ENCODE measurements at regions not wholly inside any gene's neighbourhood (a gene's known extent, or its start where the extent isn't known, plus 50 kb on each side); places are given as distances from the start of the nearest gene placed in this dataset.

- Histone ChIP-seq H3K4me1 (no peaks in the 10 kb centered on the region), H3K27ac (no peak overlapping the region), H3K4me3 (no peak overlapping the region), H3K36me3 (no peaks in the 10 kb centered on the region), H3K27me3 (no peaks in the 10 kb centered on the region), H3K9me3 (no peaks in the 10 kb centered on the region)
- TF ChIP-seq POLR2AphosphoS5 (IDR thresholded peaks at IDR 0.05) (no peak), POLR2A (IDR thresholded peaks at IDR 0.05) (no peak), EP300 (IDR thresholded peaks at IDR 0.05; ENCODE audit: low read depth) (no peak), CTCF (IDR thresholded peaks at IDR 0.05) (no peak)
- WGBS, 2 donors (ENCODE audit: low coverage in 1 of 2), result 91 to 93% methylated on average over 1 of the region's 1 CpG
- DNase-seq, result no peak
- in situ Hi-C loops (cut with MboI; ENCODE audit: low pct_ligation_motif_present in 1 of 4, low pct_unique_long_range_greater_than_20kb in 1 of 4, low sequenced_read_pairs in 3 of 4), result no loop called here
- intact Hi-C loops (cut with DNase I; ENCODE audit: low total_unique reads), result no loop called here
These were observed 321.8 kb upstream of the HSF2 start for GRCh38 chr6:122077603-122078002.

GRCh38 chr6:122078481-122078880 is 321.0 kb upstream of the HSF2 start:
- TF ChIP-seq CTCF (IDR thresholded peaks at IDR 0.05), result no peak
- TF ChIP-seq EP300 (IDR thresholded peaks at IDR 0.05; ENCODE audit: low read depth), result no peak
- TF ChIP-seq POLR2A (IDR thresholded peaks at IDR 0.05), result no peak
- TF ChIP-seq POLR2AphosphoS5 (IDR thresholded peaks at IDR 0.05), result no peak
- intact Hi-C loops (cut with DNase I; ENCODE audit: low total_unique reads), result no loop called here

GRCh38 chr6:122079916-122080315 is 319.5 kb upstream of the HSF2 start:
- TF ChIP-seq EP300 (IDR thresholded peaks at IDR 0.05; ENCODE audit: low read depth) (no peak), POLR2AphosphoS5 (IDR thresholded peaks at IDR 0.05) (no peak)
- in situ Hi-C loops (cut with MboI; ENCODE audit: low pct_ligation_motif_present in 1 of 4, low pct_unique_long_range_greater_than_20kb in 1 of 4, low sequenced_read_pairs in 3 of 4), result no loop called here
- 73 to 78% methylated on average over 3 of the region's 3 CpGs for WGBS, 2 donors (ENCODE audit: low coverage in 1 of 2)

More at GRCh38 chr6:122078481-122078880, 321.0 kb upstream of the HSF2 start:
- Histone ChIP-seq H3K36me3 (no peaks in the 10 kb centered on the region), H3K4me3 (no peak overlapping the region), H3K4me1 (no peaks in the 10 kb centered on the region), H3K9me3 (no peaks in the 10 kb centered on the region), H3K27ac (no peak overlapping the region), H3K27me3 (no peaks in the 10 kb centered on the region)
- WGBS, 2 donors (ENCODE audit: low coverage in 1 of 2), result 74 to 76% methylated on average over 4 of the region's 4 CpGs
- no peak for DNase-seq
- in situ Hi-C loops (cut with MboI; ENCODE audit: low pct_ligation_motif_present in 1 of 4, low pct_unique_long_range_greater_than_20kb in 1 of 4, low sequenced_read_pairs in 3 of 4), result no loop called here

GRCh38 chr6:122081921-122082320 is 317.5 kb upstream of the HSF2 start:
- in situ Hi-C loops (cut with MboI; ENCODE audit: low pct_ligation_motif_present in 1 of 4, low pct_unique_long_range_greater_than_20kb in 1 of 4, low sequenced_read_pairs in 3 of 4) (no loop called here), intact Hi-C loops (cut with DNase I; ENCODE audit: low total_unique reads) (no loop called here)
- WGBS, 2 donors (ENCODE audit: low coverage in 1 of 2), result 68 to 77% methylated on average over 5 of the region's 5 CpGs
- Histone ChIP-seq H3K36me3 (no peaks in the 10 kb centered on the region), H3K27me3 (no peaks in the 10 kb centered on the region), H3K4me3 (no peak overlapping the region), H3K27ac (no peak overlapping the region), H3K4me1 (no peaks in the 10 kb centered on the region), H3K9me3 (no peaks in the 10 kb centered on the region)
- no peak for TF ChIP-seq EP300 (IDR thresholded peaks at IDR 0.05; ENCODE audit: low read depth)
- TF ChIP-seq CTCF (IDR thresholded peaks at IDR 0.05), result no peak
- no peak for TF ChIP-seq POLR2AphosphoS5 (IDR thresholded peaks at IDR 0.05)
- no peak for TF ChIP-seq POLR2A (IDR thresholded peaks at IDR 0.05)
- no peak for DNase-seq

More at GRCh38 chr6:122079916-122080315, 319.5 kb upstream of the HSF2 start:
- no peaks in the 10 kb centered on the region for H3K27me3 ChIP-seq
- intact Hi-C loops (cut with DNase I; ENCODE audit: low total_unique reads), result no loop called here
- no peak for DNase-seq
- H3K9me3 ChIP-seq, result no peaks in the 10 kb centered on the region
- H3K4me3 ChIP-seq, result no peak overlapping the region
- no peaks in the 10 kb centered on the region for H3K4me1 ChIP-seq
- H3K27ac ChIP-seq, result no peak overlapping the region
- no peaks in the 10 kb centered on the region for H3K36me3 ChIP-seq

GRCh38 chr6:122082370-122082769 is 317.1 kb upstream of the HSF2 start:
- no peak for DNase-seq
- Histone ChIP-seq H3K4me3 (no peak overlapping the region), H3K36me3 (no peaks in the 10 kb centered on the region), H3K9me3 (no peaks in the 10 kb centered on the region), H3K27me3 (no peaks in the 10 kb centered on the region), H3K4me1 (no peaks in the 10 kb centered on the region), H3K27ac (no peak overlapping the region)
- 73 to 90% methylated on average over 6 to 13 of the region's 13 CpGs for WGBS, 2 donors (ENCODE audit: low coverage in 1 of 2)
- TF ChIP-seq CTCF (IDR thresholded peaks at IDR 0.05), result no peak
- TF ChIP-seq EP300 (IDR thresholded peaks at IDR 0.05; ENCODE audit: low read depth), result no peak
- TF ChIP-seq POLR2A (IDR thresholded peaks at IDR 0.05), result no peak
- no peak for TF ChIP-seq POLR2AphosphoS5 (IDR thresholded peaks at IDR 0.05)
- in situ Hi-C loops (cut with MboI; ENCODE audit: low pct_ligation_motif_present in 1 of 4, low pct_unique_long_range_greater_than_20kb in 1 of 4, low sequenced_read_pairs in 3 of 4), result no loop called here
- intact Hi-C loops (cut with DNase I; ENCODE audit: low total_unique reads), result no loop called here

Measured in transverse colon (tissue), 4 donors.